ENCODE measurements at regions not wholly inside any gene's neighbourhood (a gene's known extent, or its start where the extent isn't known, plus 50 kb on each side); places are given as distances from the start of the nearest gene placed in this dataset.
"Not testable (repeated sequence)": the region's sequence is repeated elsewhere in the genome, so short reads cannot be mapped to it uniquely, and the experiment has no call there.

GRCh38 chr2:122519366-122519765 is 763.9 kb downstream of the TSN start:
- DNase-seq, result no peak

- no peak for DNase-seq
Measured at GRCh38 chr2:122519821-122520611, 764.6 kb downstream of the TSN start.

GRCh38 chr2:122523143-122523542 is 767.7 kb downstream of the TSN start:
- no peak for DNase-seq

GRCh38 chr2:122523981-122524380 is 768.5 kb downstream of the TSN start:
- DNase-seq, result no peak

GRCh38 chr2:122525336-122525735 is 769.9 kb downstream of the TSN start:
- no peak for DNase-seq

GRCh38 chr2:122528061-122528460 is 772.6 kb downstream of the TSN start:
- no peak for DNase-seq

GRCh38 chr2:122528958-122529705 is 773.7 kb downstream of the TSN start:
- no peak for DNase-seq

GRCh38 chr2:122530814-122531213 is 775.4 kb downstream of the TSN start:
- no peak for DNase-seq

GRCh38 chr2:122531290-122532071 is 776.0 kb downstream of the TSN start:
- DNase-seq, result no peak

GRCh38 chr2:122532072-122532344 is 776.6 kb downstream of the TSN start:
- DNase-seq, result no peak

- no peak for DNase-seq
Measured at GRCh38 chr2:122532481-122532880, 777.0 kb downstream of the TSN start.

- no peak for DNase-seq
Measured at GRCh38 chr2:122535960-122536505, 780.6 kb downstream of the TSN start.

GRCh38 chr2:122539311-122539710 is 783.9 kb downstream of the TSN start:
- no peak for DNase-seq

GRCh38 chr2:122539920-122540319 is 784.5 kb downstream of the TSN start:
- no peak for DNase-seq

- no peak for DNase-seq
Measured at GRCh38 chr2:122542236-122542635, 786.8 kb downstream of the TSN start.

GRCh38 chr2:122542646-122543045 is 787.2 kb downstream of the TSN start:
- DNase-seq, result no peak

GRCh38 chr2:122543815-122544214 is 788.4 kb downstream of the TSN start:
- DNase-seq, result no peak

- DNase-seq, result no peak
Measured at GRCh38 chr2:122545821-122546220, 790.4 kb downstream of the TSN start.

- no peak for DNase-seq
Measured at GRCh38 chr2:122562775-122563174, 807.3 kb downstream of the TSN start.

- DNase-seq, result no peak
Measured at GRCh38 chr2:122563781-122564180, 808.3 kb downstream of the TSN start.

GRCh38 chr2:122564843-122565242 is 809.4 kb downstream of the TSN start:
- DNase-seq, result no peak

GRCh38 chr2:122565364-122565763 is 809.9 kb downstream of the TSN start:
- DNase-seq, result no peak

- DNase-seq, result no peak
Measured at GRCh38 chr2:122570641-122571040, 815.2 kb downstream of the TSN start.

GRCh38 chr2:122571471-122571870 is 816.0 kb downstream of the TSN start:
- DNase-seq, result not testable (repeated sequence)

All from CD4-positive, alpha-beta T cell treated with Interleukin-4 for 1 hour (primary cell).